RWPE1 (cell line): ENCODE measurements at regions not wholly inside any gene's neighbourhood (a gene's known extent, or its start where the extent isn't known, plus 50 kb on each side); places are given as distances from the start of the nearest gene placed in this dataset.

Source experiments
- CTCF ChIA-PET: fragments of 350-600 bp; sonication (Branson Sonifier 250); formaldehyde crosslinking; extraction: SDS; loops from one replicate; lab custom pipeline; 2021; lab: Yijun Ruan, JAX
- POLR2A ChIA-PET: fragments of 400-600 bp; formaldehyde crosslinking; extraction: SDS; loops from one replicate; lab custom pipeline; 2020; ENCODE audit warnings: antibody characterized with exemption; ENCODE audit not compliant: low non-redundant PET; lab: Yijun Ruan, JAX
- DNase-seq: peaks from one replicate; pipeline ENCODE4 v3.0.0; 2012; ENCODE audit warnings: low spot score
- H3K27ac ChIP-seq: fragments of 450-650 bp; 2 replicates; pipeline ENCODE4 v1.5.1; 2017
- TF ChIP-seq, protein P1 (sequence below): fragments of 450-650 bp; conservative IDR thresholded peaks from 2 replicates; pipeline ENCODE4 v1.5.1; 2017; ENCODE audit warnings: low read depth, mild to moderate bottlenecking

DNA sequence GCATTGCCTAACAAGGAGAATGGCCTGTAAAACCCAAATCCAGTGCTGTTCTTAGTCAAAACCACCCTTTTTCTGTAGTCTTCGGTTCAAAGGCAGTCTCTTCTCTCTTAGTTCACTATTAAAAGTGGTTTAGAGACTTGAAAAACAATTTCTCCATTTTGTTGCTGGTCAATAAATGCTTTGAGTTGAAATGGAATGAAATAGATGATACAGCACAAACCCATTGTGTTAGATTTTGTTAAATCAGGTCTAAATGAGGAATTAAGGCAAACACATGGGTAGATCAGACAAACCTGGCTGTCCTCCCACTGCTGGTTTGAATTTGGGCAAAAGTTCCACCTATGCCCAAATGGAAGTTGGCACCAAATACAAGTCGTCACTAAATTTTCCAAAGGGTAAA is 150.1 kb upstream of the SERTAD2 start:
- no peak overlapping the region for H3K27ac ChIP-seq
- ChIA-PET CTCF (no interaction called here), POLR2A (no interaction called here)
- TF ChIP-seq, protein P1, sequence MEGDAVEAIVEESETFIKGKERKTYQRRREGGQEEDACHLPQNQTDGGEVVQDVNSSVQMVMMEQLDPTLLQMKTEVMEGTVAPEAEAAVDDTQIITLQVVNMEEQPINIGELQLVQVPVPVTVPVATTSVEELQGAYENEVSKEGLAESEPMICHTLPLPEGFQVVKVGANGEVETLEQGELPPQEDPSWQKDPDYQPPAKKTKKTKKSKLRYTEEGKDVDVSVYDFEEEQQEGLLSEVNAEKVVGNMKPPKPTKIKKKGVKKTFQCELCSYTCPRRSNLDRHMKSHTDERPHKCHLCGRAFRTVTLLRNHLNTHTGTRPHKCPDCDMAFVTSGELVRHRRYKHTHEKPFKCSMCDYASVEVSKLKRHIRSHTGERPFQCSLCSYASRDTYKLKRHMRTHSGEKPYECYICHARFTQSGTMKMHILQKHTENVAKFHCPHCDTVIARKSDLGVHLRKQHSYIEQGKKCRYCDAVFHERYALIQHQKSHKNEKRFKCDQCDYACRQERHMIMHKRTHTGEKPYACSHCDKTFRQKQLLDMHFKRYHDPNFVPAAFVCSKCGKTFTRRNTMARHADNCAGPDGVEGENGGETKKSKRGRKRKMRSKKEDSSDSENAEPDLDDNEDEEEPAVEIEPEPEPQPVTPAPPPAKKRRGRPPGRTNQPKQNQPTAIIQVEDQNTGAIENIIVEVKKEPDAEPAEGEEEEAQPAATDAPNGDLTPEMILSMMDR, result no peak
- DNase-seq, result no peak

DNA sequence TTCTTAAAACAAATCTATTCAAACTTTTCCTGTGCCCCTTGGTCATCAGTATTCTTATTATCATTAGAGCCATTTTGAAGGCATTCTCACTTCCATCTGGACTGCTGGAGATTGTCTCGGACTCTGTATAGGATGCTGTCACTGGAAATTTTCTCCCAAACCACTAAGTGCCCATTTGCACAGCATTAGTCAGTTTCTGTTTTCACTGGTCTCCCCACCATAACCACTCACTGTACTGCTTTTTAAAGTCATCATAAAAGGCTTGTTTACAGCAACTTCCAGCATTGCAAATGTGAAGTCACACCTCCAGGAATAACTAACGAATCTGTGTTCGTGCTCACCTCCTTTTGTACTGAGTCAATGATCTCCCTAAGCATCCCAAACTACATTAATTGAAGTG is 150.9 kb upstream of the SERTAD2 start:
- TF ChIP-seq, protein P1, result no peak
- ChIA-PET POLR2A (no interaction called here), CTCF (no interaction called here)
- no peak for DNase-seq
- no peak overlapping the region for H3K27ac ChIP-seq

DNA sequence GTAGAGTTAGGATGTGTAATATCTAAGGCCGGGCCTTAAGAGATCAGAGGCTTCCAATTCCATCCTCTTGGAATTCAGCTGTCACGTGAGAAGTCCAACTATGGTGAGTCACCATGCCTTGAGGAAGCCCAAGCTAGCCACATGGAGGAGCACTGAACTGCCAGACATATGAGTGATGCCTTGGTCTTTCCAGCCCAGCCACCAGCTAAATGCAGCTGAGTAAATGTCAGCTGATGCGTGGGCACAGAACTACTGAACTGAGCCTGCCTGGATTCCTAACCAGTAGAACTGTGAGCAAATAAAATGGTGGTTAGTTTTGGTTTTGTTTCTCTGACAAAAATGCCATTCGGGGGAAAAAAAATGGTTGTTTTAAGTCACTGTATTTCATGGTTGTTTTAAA is 153.7 kb upstream of the SERTAD2 start:
- TF ChIP-seq, protein P1, result no peak; the same call in 1 of the 2 replicates
- POLR2A ChIA-PET, result no interaction called here
- DNase-seq, result peak; percentile 89
- peak overlapping the region; percentile 57 for H3K27ac ChIP-seq
- CTCF ChIA-PET, result interaction anchor here (0.5 to 1.4 kb wide), 4 partner anchors 60 to 190 kb away, joined by 3 to 4 read pairs (median 3); no protein-coding TSS in a partner anchor

DNA sequence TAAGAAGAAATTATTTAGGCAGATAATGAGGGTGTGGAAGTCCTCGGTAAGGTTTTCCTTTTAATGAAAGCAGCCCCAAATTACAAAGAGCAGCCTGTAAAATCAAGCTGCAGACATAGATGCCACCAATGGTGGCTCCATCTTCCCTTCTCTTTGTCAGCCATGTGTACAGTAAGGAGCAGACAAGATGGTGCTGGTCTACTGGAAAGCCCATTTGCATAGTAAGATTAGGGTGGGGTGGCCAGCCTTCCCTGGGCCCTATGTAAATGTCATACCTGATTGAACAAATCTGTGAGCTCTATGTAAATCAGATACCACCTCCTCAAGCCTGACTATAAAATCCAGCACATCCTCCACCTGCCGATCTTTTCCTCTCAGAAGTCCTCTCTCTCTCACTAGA is 154.4 kb upstream of the SERTAD2 start:
- DNase-seq, result no peak
- TF ChIP-seq, protein P1, result no peak
- POLR2A ChIA-PET, result interaction anchor here (1.2 kb wide), 1 partner anchor 57 kb away, joined by 3 read pairs; no protein-coding TSS in a partner anchor
- H3K27ac ChIP-seq, result no peak overlapping the region
- CTCF ChIA-PET, result interaction anchor here (1.2 to 1.4 kb wide), 2 partner anchors 161 to 162 kb away, joined by 3 read pairs; no protein-coding TSS in a partner anchor

DNA sequence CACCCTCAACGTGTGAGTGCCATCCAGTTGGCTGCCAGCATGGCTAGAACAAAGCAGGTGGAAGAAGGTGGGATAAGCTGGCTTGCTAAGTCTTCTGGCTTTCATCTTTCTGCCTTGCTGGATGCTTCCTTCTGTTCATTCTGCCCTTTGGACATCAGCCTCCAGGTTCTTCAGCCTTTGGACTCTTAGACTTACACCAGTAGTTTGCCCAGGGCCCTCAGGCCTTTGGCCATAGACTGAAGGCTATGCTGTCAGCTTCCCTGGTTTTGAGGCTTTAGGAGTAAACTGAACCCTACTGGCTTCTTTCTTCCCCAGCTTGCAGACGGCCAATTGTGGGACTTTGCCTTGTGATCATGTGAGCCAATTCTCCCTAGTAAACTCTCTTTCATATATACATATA is 155.0 kb upstream of the SERTAD2 start:
- TF ChIP-seq, protein P1, result no peak
- no peak for DNase-seq
- H3K27ac ChIP-seq, result no peak overlapping the region
- ChIA-PET CTCF (no interaction called here), POLR2A (interaction anchor here (1.2 kb wide), 1 partner anchor 58 kb away, joined by 3 read pairs; no protein-coding TSS in a partner anchor)

DNA sequence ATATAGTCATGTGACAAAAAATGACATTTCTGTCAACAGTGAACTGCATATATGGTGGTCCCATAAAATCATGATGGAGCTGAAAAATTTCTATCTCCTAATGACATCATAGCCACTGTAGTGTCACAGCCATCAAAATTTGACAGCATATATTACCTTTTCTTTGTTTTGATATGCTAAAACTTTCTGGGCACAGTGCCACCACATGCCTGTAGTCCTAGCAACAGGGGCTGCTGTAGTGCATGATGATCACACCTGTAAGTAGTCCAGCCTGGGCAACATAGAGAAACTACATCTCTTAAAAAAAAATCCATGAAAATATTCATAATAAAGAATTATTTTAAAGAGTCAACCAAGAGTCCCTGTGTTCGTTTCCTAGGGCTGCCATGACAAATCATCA is 155.5 kb upstream of the SERTAD2 start:
- POLR2A ChIA-PET, result interaction anchor here (1.2 kb wide), 1 partner anchor 58 kb away, joined by 3 read pairs; no protein-coding TSS in a partner anchor
- CTCF ChIA-PET, result interaction anchor here (0.5 to 0.6 kb wide), 2 partner anchors 8 to 17 kb away, joined by 4 to 5 read pairs; no protein-coding TSS in a partner anchor
- DNase-seq, result no peak

More for the DNA sequence above, 155.5 kb upstream of the SERTAD2 start:
- H3K27ac ChIP-seq, result no peak overlapping the region
- TF ChIP-seq, protein P1, result no peak
